Trophoblast cell (in vitro differentiated cells and primary cell): ENCODE measurements at regions not wholly inside any gene's neighbourhood (a gene's known extent, or its start where the extent isn't known, plus 50 kb on each side); places are given as distances from the start of the nearest gene placed in this dataset.
"Not testable (repeated sequence)": the region's sequence is repeated elsewhere in the genome, so short reads cannot be mapped to it uniquely, and the experiment has no call there.

Source experiments
- DNase-seq, 2 donors: peaks; one replicate each; pipeline ENCODE4 v3.0.0-alpha.2; 2016
- H2AFZ ChIP-seq: 2 replicates; pipeline ENCODE4 v1.6.1; 2013; ENCODE audit warnings: low read length, moderate library complexity, mild to moderate bottlenecking; ENCODE audit not compliant: insufficient read depth, poor library complexity
- H2AK5ac ChIP-seq: 2 replicates; pipeline ENCODE4 v1.6.1; 2013; ENCODE audit warnings: mild to moderate bottlenecking, low read length
- H2BK120ac ChIP-seq: 2 replicates; pipeline ENCODE4 v1.6.1; 2013; ENCODE audit warnings: low read length, mild to moderate bottlenecking, moderate library complexity; ENCODE audit not compliant: insufficient read depth, poor library complexity
- H2BK12ac ChIP-seq: 2 replicates; pipeline ENCODE4 v1.6.1; 2013; ENCODE audit warnings: mild to moderate bottlenecking, low read length, moderate library complexity
- H2BK5ac ChIP-seq: 2 replicates; pipeline ENCODE4 v1.6.1; 2013; ENCODE audit warnings: low read length, low read depth, moderate library complexity, mild to moderate bottlenecking; ENCODE audit not compliant: poor library complexity
- H3K14ac ChIP-seq: 2 replicates; pipeline ENCODE4 v1.6.1; 2013; ENCODE audit warnings: mild to moderate bottlenecking, low read length
- H3K18ac ChIP-seq: 2 replicates; pipeline ENCODE4 v1.6.1; 2013; ENCODE audit warnings: mild to moderate bottlenecking, low read length
- H3K23ac ChIP-seq: 2 replicates; pipeline ENCODE4 v1.6.1; 2013; ENCODE audit warnings: low read length
- H3K27ac ChIP-seq: 2 replicates; pipeline ENCODE4 v1.5.1; 2013; ENCODE audit warnings: low read depth, mild to moderate bottlenecking, inconsistent platforms, low read length, moderate library complexity
- H3K27me3 ChIP-seq: 2 replicates; pipeline ENCODE4 v1.6.1; 2013; ENCODE audit warnings: inconsistent platforms, mild to moderate bottlenecking, low read length, moderate library complexity; ENCODE audit not compliant: insufficient read depth
- H3K36me3 ChIP-seq, 2 experiments: 1 replicate in 1 of 2; 2 replicates in 1 of 2; pipeline ENCODE4 v1.6.1; 2013; ENCODE audit warnings: low read length in 2 of 2, mild to moderate bottlenecking in 2 of 2, moderate library complexity in 1 of 2; ENCODE audit not compliant: insufficient read depth in 2 of 2, control insufficient read depth in 1 of 2
- H3K4ac ChIP-seq: 2 replicates; pipeline ENCODE4 v1.6.1; 2013; ENCODE audit warnings: low read depth, mild to moderate bottlenecking, low read length, moderate library complexity
- H3K4me1 ChIP-seq, 2 experiments: 1 replicate in 1 of 2; 2 replicates in 1 of 2; pipeline ENCODE4 v1.6.1; 2013; ENCODE audit warnings: low read length in 2 of 2, mild to moderate bottlenecking in 2 of 2, moderate library complexity in 1 of 2; ENCODE audit not compliant: insufficient read depth in 2 of 2, control insufficient read depth in 1 of 2
- H3K4me2 ChIP-seq: 2 replicates; pipeline ENCODE4 v1.6.1; 2013; ENCODE audit warnings: inconsistent platforms, mild to moderate bottlenecking, low read length, moderate library complexity
- H3K4me3 ChIP-seq: 2 replicates; pipeline ENCODE4 v1.5.1; 2013; ENCODE audit warnings: mild to moderate bottlenecking, low read depth, low read length, inconsistent platforms
- H3K79me1 ChIP-seq: one replicate; pipeline ENCODE4 v1.6.1; 2013; ENCODE audit warnings: low read length
- H3K79me2 ChIP-seq: 2 replicates; pipeline ENCODE4 v1.6.1; 2013; ENCODE audit warnings: low read length, mild to moderate bottlenecking; ENCODE audit not compliant: control insufficient read depth, insufficient read depth, poor library complexity
- H3K9ac ChIP-seq: 2 replicates; pipeline ENCODE4 v1.6.1; 2013; ENCODE audit warnings: mild to moderate bottlenecking, low read length
- H3K9me3 ChIP-seq: 2 replicates; pipeline ENCODE4 v1.6.1; 2013; ENCODE audit warnings: low read depth, mild to moderate bottlenecking, control low read depth, inconsistent platforms, low read length; ENCODE audit not compliant: insufficient read depth
- H4K12ac ChIP-seq: 2 replicates; pipeline ENCODE4 v1.6.1; 2013; ENCODE audit warnings: low read depth, mild to moderate bottlenecking, low read length, moderate library complexity
- H4K8ac ChIP-seq: 2 replicates; pipeline ENCODE4 v1.6.1; 2013; ENCODE audit warnings: low read depth, mild to moderate bottlenecking, low read length, moderate library complexity
- H4K91ac ChIP-seq: one replicate; pipeline ENCODE4 v1.6.1; 2013; ENCODE audit warnings: low read depth, mild to moderate bottlenecking, low read length, moderate library complexity
- WGBS: extraction: QIAGEN DNeasy Blood & Tissue Kit; methylation state at CpG from one replicate; pipeline ENCODE4 v1.1.7; 2013; ENCODE audit warnings: missing lambda C conversion rate; ENCODE audit not compliant: insufficient read length, insufficient coverage; ENCODE audit errors: extremely low coverage; 5-methylcytosine and 5-hydroxymethylcytosine counted together

DNA sequence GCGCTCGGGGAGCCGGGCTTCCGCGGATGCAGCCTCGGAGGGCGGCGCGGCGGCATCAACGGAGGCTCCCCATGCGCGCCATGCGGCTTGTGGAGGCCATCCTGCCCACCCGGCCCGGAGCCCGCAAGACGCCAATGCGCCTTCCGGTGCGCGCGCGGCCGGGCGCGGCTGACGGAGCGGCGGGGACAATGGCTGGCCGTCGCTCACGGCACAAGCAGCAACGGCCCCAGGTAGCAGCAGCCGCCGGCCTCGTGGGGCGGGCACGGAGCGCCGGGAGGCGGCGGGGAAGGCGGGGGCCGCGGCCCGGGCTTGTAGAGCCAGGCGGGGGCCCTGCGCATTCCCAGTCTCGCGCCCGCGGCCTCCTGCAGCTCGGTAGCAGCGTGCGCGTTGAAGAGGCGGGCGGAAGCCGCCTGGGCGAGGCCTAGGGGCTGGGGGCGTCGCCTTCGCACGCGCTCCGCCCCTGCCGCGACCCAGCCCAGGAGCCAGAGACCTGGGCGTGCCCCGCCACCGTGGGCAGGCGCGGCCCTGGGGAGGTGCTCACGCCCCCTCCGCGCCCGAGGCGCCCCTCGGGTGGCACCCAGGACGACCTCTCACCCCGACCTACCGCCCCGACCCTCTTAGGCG lies 130.2 kb upstream of the PRKX start:
- not testable (repeated sequence) for H4K91ac ChIP-seq, H3K23ac ChIP-seq, H4K12ac ChIP-seq, H2AFZ ChIP-seq, H3K27me3 ChIP-seq, H3K4me3 ChIP-seq, H2AK5ac ChIP-seq, H3K79me2 ChIP-seq, H3K4ac ChIP-seq, H4K8ac ChIP-seq, H3K27ac ChIP-seq, H2BK120ac ChIP-seq, H2BK12ac ChIP-seq, DNase-seq, H3K14ac ChIP-seq, H3K36me3 ChIP-seq, H3K9ac ChIP-seq, H2BK5ac ChIP-seq, H3K4me2 ChIP-seq, H3K9me3 ChIP-seq, H3K79me1 ChIP-seq, H3K18ac ChIP-seq, H3K4me1 ChIP-seq
- no CpG with 5 or more reads among the region's 85 CpGs for WGBS

DNA sequence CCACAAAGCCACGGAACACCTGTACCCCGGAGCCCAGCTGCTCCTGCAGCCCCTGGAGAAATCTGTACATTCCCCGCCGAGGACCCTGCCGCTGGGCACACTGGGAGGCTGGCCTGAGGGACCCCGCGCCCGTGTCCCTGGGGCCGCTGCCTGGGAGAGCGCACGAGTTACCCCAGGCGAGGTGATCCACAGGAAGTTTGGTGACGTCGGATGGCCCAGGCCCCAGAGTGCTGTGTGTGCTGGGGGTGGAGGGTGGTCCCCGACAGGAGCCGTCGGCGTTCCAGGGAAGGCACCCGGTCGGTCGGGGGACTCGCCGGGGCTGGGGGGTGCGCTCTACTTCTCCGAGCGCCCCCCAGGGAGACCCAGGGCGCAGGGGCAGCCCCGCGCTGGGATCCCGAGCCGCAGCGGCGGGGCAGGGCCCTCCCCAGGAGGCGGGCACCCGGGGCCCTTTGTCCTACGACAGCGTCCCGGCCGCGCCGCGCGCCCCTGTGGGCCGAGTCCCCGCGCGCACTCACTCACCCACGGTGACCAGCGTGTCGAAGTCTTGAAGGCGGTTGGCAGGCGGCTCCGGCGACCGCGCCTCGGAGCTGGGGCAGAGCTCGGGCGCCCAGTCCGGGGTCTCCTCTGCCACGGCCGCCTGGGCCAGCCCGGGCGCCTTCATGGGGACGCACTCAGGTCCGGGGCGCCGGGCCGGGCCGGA lies 129.5 kb upstream of the PRKX start:
- H3K14ac ChIP-seq, H2BK12ac ChIP-seq, H4K12ac ChIP-seq, H3K9ac ChIP-seq, H2BK120ac ChIP-seq, H2AFZ ChIP-seq, H3K27me3 ChIP-seq, H3K79me2 ChIP-seq, H3K79me1 ChIP-seq, H3K9me3 ChIP-seq, H3K18ac ChIP-seq, H3K23ac ChIP-seq, H2BK5ac ChIP-seq, H3K4me1 ChIP-seq, H3K36me3 ChIP-seq, H4K8ac ChIP-seq, H3K27ac ChIP-seq, H3K4ac ChIP-seq, H3K4me2 ChIP-seq, DNase-seq, H4K91ac ChIP-seq, H2AK5ac ChIP-seq: not testable (repeated sequence)
- no CpG with 5 or more reads among the region's 70 CpGs for WGBS
- H3K4me3 ChIP-seq, result peak overlapping the region; percentile 62

DNA sequence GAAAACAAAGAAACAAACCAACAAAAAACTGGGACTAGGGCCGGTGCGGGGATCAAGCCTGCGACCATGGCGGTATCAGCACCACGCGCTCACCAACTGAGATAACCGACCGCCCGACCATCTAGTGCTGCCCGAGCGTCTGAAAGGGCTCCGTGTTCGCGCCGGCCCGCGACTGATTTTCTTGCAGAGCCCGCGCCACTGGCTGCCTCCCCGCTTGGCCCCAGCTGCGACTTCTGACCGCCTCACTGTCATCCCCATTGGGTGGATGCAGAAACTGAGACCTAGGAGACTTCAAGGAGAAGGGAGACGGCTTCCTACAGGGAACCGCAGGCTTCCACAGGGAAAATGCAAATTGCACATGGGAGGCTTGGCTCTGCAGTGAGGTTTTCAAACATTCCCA lies 125.3 kb upstream of the PRKX start:
- not testable (repeated sequence) for H2BK5ac ChIP-seq, H4K8ac ChIP-seq, H2BK120ac ChIP-seq, H3K79me2 ChIP-seq, H3K9me3 ChIP-seq, H4K12ac ChIP-seq, H3K36me3 ChIP-seq, H2AFZ ChIP-seq, H3K14ac ChIP-seq, H3K18ac ChIP-seq, H2AK5ac ChIP-seq, H3K27ac ChIP-seq, H2BK12ac ChIP-seq, H3K4ac ChIP-seq, H3K79me1 ChIP-seq, H3K4me3 ChIP-seq, H3K4me1 ChIP-seq, H3K4me2 ChIP-seq, H3K9ac ChIP-seq, DNase-seq, H3K23ac ChIP-seq, H3K27me3 ChIP-seq, H4K91ac ChIP-seq
- WGBS, result no CpG with 5 or more reads among the region's 24 CpGs

DNA sequence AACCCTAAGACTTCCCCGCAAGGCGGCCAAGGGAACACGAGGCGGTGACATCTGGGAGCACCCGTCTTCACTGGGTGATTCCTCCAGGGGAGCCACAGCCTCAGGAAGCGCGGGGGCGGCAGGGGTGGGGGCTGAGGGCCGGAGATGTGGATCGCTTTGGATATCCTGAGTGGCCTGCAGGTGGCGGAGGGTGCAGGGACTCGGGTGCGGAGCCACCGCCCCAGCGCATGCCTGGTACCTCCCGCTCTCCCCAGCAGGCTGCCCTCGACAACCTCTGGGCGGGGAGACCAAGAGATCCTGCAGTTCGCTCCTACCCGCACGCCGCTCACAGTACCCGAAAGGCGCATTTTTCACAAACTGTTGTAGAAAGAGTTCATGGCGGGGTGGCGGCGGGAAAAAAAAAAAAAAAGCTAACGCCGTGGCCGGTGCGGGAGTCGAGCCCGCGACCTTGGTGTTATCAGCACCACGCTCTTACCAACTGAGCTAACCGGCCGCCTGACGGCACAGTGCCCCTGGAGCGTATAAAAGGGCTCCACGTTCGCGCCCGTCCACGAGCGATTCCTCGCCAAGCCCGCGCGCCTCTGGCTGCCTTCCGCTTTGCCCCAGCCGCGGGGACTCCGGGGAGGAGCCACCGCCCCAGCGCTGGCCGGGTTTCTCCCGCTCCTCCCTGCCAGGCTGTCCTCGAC lies 124.7 kb upstream of the PRKX start:
- H3K4ac ChIP-seq, H3K79me1 ChIP-seq, H4K8ac ChIP-seq, DNase-seq, H3K27me3 ChIP-seq, H3K23ac ChIP-seq, H3K4me1 ChIP-seq, H3K9me3 ChIP-seq, H3K14ac ChIP-seq, H3K9ac ChIP-seq, H4K12ac ChIP-seq, H2AFZ ChIP-seq, H3K79me2 ChIP-seq, H3K36me3 ChIP-seq, H2BK12ac ChIP-seq, H3K4me2 ChIP-seq, H4K91ac ChIP-seq, H2BK5ac ChIP-seq, H2BK120ac ChIP-seq, H3K4me3 ChIP-seq, H3K27ac ChIP-seq, H3K18ac ChIP-seq, H2AK5ac ChIP-seq: not testable (repeated sequence)
- WGBS, result no CpG with 5 or more reads among the region's 58 CpGs
